ENCODE measurements at regions not wholly inside any gene's neighbourhood (a gene's known extent, or its start where the extent isn't known, plus 50 kb on each side); places are given as distances from the start of the nearest gene placed in this dataset.
A peak's percentile ranks its signal among the peaks of the same experiment; 100 is the strongest.
"Not testable (repeated sequence)": the region's sequence is repeated elsewhere in the genome, so short reads cannot be mapped to it uniquely, and the experiment has no call there.

GRCh38 chr6:53446151-53446550 is 97.4 kb upstream of the ELOVL5 start:
- no peak for DNase-seq

DNA sequence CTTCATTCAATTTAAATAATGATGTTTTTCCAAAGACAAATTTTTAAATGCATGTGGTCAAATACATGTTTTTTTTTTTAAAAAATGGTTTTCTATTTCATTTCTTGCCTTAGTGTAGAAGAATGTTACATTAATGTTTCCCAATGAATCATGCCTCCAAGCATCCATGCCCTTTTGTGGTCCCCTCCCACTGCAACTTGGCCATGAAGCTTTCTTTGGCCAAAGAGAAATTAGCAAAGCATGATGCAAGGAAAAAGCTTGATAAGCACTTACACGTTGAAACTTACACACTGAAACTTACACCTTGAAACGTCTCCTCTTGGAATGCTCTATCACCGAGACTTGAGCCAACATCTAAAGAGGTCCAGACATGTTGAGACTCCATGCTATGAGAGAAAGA is 93.0 kb upstream of the ELOVL5 start:
- peak; percentile 45 for DNase-seq

DNA sequence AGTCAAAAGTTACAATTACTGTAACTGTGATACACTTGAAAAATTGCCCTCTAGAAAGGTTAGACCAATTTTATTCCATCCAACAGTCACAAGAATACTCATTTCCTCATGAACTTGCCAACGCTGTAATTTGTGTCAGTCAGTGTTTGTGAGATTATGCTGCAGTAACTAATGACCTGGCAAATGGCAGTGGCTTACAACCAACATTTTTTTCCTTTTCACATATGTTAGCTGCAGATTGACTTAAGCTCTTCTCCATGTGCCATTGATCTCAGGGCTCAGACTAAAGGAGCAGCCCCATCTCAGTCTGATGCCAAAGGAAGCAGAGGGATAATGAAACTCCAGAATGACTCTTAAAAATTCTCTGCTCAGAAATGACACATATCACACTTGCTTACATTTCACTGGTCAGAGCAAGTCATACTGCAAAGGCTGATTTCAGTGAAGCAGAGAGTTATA is 92.3 kb upstream of the ELOVL5 start:
- DNase-seq: no peak

DNA sequence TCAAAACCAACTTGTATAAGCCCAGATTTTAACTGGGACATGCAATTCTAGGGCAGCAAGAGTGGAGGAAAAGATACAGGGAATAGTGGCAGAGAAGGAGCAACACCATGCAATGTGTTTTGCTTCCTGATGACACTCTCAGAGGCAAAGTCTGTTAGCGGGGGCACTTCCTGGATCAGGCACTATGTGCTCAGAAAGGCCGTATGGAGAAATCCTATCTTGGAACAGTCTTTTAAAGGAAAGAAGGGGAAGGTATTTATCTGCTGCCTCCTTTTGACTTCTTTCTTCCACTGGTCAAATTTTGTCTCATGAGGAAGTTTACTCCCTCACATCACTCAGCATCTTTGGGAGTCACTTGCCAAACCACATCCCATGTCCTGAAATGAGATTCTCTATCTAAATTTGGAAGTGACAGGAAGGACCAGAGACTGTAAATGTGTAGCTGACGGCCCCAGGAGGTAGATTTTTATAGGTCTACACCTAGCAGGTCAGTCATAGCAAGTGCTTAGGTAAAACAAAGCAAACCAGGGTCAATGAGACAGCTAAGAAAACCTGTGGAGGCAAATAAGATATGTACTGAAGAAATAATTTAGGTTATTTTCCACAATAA is 91.7 kb upstream of the ELOVL5 start:
- DNase-seq: no peak

DNA sequence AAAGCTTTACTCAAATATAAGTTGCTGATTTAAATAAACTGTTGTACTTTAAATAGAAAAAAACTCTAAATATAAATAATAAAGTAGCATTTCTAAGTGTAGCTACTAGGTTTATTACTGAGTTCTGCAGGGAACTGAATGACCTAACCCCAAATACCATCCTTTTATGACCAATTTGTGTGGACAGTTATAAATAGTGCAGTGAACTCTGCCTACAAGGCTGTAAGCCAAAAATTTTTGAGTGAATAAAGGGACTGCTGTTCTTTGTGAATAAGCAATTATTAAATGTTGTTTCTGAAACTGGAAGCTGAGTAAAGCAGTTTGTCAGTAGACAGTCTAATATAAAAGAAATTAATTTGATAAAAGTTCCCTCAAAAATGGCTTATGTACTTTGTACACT is 90.8 kb upstream of the ELOVL5 start:
- peak; percentile 29 for DNase-seq

- peak; percentile 72 for DNase-seq
Measured at GRCh38 chr6:53437557-53438202, 88.9 kb upstream of the ELOVL5 start.

GRCh38 chr6:53436526-53437303 is 88.0 kb upstream of the ELOVL5 start:
- DNase-seq: no peak

- DNase-seq: no peak
Measured at GRCh38 chr6:53433951-53434285, 85.2 kb upstream of the ELOVL5 start.

GRCh38 chr6:53433261-53433950 is 84.7 kb upstream of the ELOVL5 start:
- DNase-seq: no peak

DNA sequence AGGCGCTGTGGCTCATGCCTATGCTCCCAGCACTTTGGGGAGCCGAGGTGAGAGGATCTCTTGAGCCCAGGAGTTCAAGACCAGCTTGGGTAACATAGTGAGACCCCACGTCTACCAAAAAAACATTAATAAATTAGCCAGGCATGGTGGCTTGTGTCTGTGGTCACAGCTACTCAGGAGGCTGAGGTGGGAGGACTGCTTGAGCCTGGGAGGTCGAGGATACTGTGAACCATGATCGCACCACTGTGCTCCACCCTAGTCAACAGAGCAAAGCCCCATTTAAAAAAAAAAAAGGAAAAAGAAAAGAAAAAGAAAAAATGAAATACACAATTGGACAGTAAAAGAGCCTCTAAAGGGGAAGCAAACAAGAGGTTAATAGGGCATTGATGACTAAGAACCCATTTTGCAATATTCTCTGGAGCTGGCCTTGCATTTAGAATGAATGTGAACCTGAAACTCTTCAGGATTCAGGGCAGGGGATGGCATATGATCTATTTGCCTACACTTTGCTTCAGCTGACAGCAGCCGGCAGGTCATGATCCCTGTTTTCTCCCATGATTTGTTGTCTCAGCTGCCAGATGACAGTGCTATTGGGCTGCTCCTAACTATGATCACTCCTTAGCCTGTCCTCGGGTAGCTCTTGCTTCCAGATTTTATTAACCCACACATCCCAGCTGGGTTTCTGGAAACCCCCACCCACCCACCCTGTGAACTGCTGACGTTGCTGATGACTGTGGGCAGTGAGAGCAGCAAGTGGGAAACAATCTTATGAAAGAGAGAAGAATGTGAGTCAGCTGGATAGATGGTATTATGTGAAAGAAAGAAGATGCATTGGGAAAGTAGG is 83.8 kb upstream of the ELOVL5 start:
- DNase-seq: peak; percentile 42

DNA sequence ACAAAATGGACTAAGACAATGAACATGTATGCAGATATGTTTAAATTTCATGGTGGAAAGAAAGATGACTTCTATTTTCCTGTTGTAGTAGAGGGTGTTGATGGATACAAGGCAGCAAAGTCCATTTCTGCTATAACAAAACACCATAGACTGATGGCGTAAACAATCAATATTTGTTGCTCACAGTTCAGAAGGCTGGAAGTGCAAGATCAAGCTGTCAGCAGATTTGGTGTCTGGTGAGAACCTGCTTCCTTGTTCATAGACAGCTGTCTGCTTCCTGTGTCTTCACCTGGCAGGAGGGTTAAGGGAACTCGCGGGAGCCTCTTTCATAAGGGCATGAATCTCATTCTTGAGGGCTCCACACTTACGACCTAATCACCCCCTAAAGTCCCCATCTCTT is 83.0 kb upstream of the ELOVL5 start:
- DNase-seq: no peak

- DNase-seq: no peak
Measured at GRCh38 chr6:53429401-53429800, 80.7 kb upstream of the ELOVL5 start.

DNA sequence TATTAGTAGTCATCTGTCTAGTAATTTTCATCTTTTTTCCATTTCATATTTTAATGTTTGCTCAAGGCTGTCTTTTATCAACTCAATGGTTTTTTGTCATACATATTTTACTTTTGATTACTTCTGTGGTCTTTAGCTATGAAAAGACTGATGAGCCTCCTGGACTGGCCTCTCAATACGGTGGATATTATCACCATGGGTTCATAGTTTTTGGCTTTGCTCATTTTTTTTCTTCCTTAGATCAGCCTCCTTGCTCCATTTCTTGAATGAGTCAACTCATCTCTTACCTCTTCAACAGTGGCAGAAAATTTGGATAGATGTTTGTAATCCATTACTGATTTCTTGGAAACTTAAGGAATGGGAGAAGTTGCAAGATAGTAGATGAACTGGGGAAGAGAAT is 80.1 kb upstream of the ELOVL5 start:
- DNase-seq: no peak

DNA sequence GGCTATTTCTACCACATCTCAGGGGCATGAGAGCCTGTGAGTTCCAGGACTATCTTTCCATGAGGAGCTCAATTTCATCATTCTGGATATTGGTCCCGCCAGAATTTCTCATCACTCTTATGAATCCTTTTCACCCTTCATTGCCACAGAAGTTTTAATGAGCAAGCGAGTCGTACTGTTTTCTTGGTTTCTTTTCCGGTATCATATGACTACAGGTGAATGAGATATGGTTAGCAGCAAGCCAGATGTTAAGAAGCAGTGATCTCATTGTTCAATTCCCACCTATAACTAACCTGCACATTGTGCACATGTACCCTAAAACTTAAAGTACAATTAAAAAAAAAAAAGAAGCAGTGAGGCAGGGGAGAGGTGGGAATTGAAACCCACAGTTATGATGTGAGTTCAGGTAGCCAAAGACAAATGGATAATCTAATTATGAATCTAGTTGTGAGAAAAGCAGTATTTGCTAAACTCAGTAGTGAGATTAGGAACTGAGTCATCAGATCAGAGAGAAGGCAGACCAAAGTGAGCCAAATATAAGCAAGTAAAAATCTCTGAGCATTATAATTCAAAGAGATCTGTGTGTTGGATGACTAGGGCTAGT is 78.0 kb upstream of the ELOVL5 start:
- DNase-seq: no peak

DNA sequence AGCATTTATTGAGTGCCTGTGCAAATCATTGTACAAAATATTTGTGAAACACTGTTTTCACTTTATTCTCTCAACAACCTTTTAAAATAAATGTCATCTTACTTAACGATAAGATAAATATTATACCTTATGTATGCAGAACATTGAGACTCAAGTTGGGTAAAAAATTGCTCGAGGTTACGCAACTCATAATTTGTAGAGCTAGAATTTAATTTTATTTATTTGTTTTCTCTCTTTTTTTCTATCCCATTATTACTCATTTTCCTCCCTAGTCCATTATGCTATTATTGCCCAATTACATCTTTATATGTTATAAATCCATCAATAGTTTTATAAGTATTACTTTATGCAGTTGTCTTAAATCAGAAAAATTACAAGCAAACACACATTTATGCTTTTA is 77.4 kb upstream of the ELOVL5 start:
- DNase-seq: no peak

DNA sequence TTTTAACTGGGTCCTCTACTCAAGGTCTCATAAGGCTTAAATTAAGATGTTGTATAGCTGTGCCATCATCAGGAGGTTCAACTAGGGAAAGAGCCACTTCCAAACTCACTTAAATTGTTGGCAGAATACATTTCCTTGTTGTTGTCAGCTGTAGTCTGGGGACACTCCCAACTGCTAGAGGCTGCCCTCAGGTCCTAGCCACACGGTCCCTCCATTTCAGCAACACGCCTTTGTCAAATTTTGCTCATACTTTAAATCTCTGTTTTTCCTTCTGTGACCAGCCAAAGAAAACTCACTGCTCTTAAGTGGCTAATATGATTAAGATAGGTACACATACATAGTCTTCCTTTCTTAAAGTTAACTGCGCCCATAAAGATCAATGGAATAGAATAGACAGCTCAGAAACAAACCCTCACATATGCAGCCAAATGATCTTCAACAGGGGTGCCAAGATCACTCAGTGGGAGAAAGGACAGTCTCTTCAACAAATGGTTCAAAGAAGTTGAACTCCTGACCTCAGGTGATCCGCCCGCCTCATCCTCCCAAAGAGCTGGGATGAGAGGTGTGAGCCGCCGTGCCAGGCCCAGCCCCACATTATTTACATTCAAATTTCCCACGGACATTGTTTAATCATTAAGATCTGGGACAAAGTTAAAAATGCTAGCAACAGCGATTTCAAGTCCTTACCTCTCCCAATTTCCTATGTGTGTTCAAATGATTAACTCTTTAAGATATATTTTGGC is 76.4 kb upstream of the ELOVL5 start:
- no peak for DNase-seq

DNA sequence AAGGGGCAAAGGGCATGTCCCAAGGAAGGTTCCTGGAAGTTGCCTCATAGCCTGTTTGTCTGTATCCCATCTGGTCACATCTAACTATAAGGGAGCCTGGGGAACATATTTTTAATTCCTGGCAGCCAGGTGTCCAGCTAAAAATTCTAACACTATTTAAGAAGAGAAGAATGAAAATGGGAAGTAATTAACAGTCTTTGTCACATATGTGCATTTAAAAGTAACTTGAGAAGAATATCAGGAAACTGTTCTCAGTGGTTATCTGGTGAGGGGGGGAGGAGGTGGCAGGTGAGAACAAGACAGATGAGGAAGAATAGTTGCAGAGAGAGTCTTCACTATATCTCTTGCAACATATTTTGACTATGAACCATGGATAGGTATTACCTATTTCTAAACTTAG is 75.5 kb upstream of the ELOVL5 start:
- DNase-seq: no peak

- not testable (repeated sequence) for DNase-seq
Measured at GRCh38 chr6:53423560-53423959, 74.8 kb upstream of the ELOVL5 start.

DNA sequence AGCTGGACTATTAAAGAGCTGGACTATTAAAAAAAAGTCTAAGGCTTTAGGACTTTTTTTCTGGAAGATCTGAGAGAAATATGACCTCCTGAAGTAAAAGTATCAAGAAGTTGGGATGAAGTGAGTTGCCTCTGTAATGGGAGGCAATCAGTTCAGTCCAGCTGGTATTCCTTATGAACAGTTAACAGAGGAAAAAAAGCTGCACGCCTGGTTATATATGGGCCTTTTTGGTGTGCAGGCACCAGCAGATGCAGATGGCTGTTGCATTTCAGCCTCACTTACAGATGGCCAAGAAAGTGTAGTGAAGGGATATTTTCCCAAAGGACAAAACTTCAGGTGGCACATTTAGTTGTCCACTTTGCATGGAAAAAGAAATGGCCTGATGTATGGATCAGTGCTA is 70.3 kb upstream of the ELOVL5 start:
- DNase-seq: no peak

- no peak for DNase-seq
Measured at GRCh38 chr6:53418288-53418687, 69.5 kb upstream of the ELOVL5 start.

GRCh38 chr6:53417141-53417540 is 68.4 kb upstream of the ELOVL5 start:
- no peak for DNase-seq

- no peak for DNase-seq
Measured at GRCh38 chr6:53413326-53413725, 64.6 kb upstream of the ELOVL5 start.
